ENCODE measurements at regions not wholly inside any gene's neighbourhood (a gene's known extent, or its start where the extent isn't known, plus 50 kb on each side); places are given as distances from the start of the nearest gene placed in this dataset.

GRCh38 chr18:33914399-33914798 is 310.3 kb downstream of the NOL4 start:
- TF ChIP-seq POLR2A (IDR thresholded peaks at IDR 0.05) = no peak
- TF ChIP-seq CTCF (IDR thresholded peaks at IDR 0.05) = no peak
- no peak for TF ChIP-seq EP300 (IDR thresholded peaks at IDR 0.05)

Measured in tibial nerve (tissue), 4 donors.